D341Med (cell line): ENCODE measurements at regions not wholly inside any gene's neighbourhood (a gene's known extent, or its start where the extent isn't known, plus 50 kb on each side); places are given as distances from the start of the nearest gene placed in this dataset.
A peak's percentile ranks its signal among the peaks of the same experiment; 100 is the strongest.

Experiments
- DNase-seq: peaks from one replicate; pipeline ENCODE4 v3.0.0; 2012; ENCODE audit warnings: low spot score

DNA sequence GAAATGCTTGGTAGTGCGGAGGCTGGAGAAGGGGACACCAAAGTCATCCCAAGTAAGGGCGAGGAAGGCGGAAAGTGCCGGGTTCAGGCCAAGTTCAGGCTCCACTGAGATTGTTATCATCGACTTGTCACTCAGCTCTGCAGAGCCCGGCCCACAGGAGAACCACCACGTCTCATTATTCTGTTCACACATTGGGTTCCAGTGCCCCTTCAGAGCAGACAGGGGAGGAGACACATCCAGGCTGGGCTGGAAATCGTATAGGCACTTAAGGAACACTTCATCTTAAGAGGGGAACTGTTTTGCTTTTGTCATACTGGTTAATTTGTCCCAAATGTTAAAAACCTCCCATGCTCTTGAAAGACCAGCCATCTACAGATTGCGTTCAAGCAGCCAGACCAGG, 118.3 kb upstream of the ADAMTS18 start:
- DNase-seq = no peak

DNA sequence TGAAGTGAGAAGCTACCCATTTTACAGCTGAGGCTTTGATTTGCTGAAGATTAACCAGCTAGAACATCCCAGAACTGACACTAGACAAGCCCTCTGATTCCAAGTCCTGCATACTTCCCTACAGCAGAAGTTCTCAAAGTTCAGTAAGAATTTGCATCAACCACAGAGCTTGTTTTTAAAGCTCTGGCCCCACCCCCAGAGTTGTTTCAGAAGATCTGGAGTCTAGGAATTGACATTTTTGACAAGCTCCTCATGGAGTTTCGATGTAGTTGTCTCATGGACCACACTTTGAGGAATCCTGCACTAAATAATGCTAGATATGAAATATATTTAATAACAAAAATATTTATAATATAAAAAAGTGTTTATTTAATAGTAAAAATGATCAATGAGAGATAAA, 120.3 kb upstream of the ADAMTS18 start:
- DNase-seq = no peak

DNA sequence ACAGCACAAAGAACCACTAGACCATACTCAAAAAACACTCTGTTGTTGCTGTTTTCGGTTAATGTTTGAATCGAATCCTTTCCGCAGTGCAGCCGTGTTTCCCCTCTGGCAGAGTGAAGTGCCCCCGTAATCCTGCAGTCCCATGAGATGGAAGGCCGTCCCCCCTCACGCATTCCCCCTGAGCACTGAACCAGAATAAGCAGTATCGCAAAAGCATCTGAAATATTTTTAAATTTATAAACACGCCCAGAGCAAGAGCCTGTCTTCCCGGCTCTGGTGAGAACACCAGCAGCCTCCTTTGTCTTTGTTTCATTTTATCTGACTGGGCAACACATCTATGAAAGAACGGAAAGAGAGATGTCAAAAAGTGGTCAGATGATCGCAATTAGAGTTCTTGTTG, 121.0 kb upstream of the ADAMTS18 start:
- DNase-seq = no peak

DNA sequence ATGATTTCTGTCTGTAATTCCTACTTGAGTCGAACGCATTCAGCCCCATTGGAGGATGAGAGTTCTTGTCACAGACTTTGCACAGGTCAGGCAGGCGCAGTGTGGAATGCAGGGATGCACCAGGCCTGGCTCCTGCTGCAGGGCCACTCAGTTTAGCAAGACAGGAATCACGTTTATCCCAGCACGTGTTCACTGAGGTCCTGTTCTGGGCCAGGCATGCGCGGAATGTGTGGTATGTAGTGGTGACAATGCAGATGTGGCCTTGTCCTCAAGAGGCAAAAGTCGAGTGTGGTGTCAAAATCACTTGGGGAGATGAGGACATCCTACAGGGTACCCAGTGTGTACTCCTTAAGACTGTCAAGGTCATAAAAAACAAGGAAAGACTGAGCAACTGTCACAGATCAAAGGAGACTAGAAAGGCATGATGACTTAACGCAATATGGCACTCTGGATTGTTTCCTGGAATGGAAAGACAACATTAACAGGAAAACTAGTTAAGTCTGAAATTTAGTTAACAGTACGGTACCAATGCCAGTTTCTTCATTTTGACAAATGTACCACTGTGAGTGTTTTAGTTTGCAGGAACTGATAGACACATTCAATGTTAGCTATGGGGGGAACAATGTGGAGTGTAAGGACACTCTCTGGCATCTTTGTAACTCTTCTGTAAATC, 121.5 kb upstream of the ADAMTS18 start:
- DNase-seq = no peak

DNA sequence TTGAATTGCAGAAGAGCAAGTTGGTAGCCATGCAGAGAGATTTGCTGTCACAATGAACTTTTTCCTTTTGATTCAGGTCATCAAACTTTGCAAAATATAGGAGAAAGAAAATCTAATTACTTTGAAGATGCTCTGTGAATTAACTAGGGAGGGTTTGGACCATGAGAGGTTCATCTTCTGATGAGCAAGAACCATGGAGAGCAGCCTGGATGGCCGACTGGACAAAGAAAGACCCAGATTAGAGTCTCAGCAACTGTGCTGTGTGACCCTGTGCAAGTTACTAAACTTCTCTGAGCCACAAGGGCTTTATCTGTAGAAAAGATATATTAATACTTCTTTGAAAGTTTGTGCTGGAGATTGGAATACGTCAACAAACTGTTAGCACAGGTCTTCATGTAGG, 122.6 kb upstream of the ADAMTS18 start:
- DNase-seq = no peak

DNA sequence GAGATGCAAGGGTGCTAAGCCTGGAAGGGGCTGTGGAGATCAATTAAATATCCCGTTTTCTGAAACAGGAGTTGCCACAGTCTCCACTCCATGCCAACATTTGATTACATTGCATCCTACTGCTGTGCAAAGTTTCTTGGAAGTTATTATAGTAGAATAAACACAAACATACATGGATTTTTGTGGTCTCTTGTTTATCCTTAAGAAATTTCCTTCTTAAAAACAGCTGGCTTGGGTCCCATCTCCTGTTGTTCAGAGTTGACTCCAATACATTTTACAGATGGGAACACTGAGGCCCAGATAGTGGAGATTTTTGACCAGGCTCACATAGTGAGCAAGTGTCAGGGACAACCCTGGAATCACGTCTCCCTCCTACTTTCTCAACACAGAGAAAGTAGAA, 124.0 kb upstream of the ADAMTS18 start:
- DNase-seq = no peak

DNA sequence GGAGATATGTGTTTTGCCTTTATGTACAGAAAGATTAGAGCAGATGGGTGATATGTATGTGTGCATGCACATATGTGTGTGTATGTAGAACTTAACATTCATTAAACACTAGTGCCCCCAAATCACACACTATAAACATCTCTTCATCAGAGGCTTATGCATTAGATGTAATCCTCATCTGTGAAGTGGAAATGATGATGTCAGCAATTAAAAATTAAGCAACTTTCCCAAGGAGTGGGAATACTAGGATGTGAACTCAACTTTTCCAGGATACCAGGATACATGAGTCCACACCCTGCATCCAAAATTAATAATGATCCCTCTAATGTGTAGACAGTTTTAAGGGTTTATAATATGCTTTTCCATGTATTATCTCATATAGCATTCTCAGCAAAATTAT, 127.7 kb upstream of the ADAMTS18 start:
- DNase-seq = no peak

DNA sequence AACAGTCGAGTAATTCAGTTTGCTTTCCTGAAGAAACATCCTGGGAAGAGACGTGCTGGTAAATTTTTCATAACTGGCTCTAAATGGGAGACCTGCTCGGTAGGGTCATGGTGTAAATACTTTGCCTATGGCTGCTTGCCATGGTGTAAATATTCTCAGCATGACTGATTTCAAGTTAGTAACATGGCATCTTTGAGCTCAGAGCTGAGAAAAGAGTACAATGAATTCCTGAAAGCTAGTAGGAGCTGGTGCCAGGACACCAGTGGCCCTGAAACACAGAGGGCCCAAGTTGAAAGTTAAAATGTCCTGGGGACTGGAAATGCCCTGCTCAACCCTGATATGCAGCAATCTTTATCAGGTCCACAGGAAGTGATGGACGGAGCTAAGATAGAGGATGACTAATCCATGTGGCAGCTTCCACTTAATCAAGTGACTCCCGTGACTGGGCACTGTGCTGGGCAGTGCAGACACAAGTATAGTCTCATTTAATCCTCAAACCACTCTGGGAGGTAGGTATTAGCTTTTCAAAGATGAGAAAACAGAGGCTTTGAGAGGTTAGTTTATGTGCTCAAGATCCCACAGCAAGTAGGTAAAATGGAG, 130.1 kb upstream of the ADAMTS18 start:
- no peak for DNase-seq

DNA sequence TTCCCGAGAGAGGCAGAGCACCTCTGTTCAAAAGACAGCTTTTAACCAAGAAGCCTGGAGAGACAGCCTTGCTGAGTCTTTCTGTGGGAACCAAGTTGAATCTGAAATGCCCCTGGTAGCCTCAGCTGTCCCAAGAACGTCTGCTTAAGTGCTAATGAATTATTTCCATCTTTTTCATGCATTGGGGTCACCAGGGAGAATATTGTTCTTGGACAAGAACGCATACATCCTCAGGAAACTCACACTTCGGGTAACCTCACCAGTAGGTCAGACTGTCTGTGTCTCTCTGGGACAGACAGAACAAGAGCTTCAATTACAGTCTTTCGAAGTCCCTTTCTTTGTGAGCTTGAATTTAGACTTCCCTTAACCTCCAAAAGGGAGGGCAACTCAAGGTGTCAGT, 134.6 kb upstream of the ADAMTS18 start:
- no peak for DNase-seq

DNA sequence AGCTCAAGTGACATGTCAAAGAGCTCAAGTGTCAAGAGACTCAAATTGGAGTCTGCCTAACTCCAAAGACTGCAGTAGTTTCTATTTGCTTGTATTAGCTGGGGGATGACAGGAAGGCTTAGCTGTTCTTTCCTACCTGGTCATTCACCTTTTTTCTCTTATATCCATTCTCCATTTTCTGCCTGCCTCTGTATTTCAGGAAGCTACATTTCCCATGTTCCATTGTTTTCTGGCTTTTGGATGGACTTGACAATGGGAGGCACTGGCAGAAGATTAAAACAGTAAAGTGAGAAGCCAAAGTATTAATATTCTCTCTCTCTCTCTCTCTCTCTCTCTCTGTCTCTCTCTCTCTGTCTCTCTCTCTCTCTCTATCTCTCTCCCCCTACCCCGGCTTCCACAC, 135.7 kb upstream of the ADAMTS18 start:
- no peak for DNase-seq

DNA sequence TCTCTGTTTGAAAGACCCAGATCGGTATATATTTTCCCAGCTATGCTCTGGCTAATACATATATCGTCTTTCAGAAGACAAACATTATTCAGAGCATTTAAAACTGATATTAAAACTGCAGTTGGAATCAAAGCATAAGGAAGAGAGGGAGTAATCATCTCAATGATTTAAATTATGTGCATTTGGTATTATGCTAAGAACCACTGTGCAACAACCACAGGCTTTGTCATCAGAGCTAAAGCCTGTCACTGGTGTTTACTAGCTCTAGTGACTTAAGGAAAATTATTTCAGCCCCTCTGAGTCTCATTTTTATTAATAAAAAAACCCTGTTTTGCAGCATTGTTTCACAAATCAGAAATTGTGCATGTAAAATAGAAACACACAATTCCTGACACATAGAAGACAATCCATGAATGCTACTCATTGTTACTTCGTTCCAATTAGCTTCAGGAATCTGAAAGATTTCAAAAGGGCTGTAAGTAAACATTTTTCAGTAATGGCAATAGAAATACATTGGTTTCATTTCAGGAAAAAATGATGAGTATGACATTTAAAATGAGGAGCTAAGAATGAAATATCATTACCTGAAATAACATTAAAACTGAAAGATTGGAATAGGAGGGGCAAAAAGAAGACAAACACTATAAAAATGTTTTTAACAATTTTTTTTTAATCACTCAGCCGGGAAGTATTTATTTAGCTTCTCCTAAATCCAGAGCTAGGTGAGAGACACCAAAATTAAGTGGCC, 136.5 kb upstream of the ADAMTS18 start:
- no peak for DNase-seq

DNA sequence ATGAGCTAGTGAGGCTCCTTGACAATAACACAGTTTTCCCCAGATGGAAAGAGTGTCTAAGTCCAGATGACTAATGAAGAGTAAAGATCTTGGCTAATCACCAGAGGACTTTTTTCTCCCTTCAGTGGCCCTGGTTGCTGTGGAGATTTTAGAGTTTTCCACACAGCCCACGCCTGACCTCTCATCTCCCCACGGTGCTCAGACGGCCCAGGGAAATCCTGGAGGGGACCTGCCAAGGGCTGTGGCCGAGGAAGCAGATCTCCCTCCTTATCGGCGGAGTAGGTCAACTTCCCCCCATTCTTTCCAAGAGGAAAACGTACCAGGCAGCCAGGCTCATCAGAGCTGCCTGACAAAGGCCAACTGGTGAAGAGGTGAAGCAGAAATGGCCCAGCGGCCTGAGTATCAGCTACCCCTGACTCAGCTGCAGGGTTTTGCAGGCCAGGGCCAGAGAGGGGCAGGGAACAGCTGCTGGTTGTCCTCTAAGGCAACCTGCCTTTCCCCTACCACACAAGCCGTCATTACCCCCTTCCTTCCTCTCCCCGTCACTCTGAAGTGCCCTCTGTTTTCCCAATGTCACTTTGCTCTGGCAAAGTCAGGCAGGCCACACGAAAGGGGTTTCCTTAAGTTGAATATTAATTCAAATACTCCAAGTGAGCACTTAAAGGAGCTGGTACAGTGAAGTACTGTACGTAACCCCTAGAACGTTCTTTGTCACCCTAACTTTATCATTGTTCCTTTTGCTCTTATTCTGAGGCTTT, 140.2 kb upstream of the ADAMTS18 start:
- no peak for DNase-seq

DNA sequence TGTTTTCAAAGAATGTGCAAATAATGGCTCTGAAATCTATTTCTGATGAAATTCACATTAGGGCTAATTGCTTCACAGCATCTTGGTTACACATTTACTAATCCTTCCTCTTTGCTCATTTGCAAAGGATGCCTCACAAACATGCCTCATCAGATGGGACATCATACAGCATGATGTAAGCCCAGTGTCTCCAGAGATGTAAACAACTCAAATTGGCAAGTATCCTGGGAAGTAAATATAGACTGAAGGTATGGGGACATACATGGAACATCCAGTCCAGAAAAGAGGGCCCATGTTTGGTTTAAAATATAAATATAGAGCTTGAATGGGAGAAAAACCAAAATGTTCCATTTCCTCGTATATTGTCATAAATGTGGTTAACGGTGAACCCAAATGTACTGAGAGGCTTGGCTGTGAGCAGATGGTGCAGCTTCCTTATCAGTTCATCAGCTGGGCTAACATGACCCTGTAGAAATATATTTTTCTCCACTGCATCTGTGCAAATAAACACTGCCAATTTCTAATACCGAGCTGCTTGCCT, 142.9 kb upstream of the NUDT7 start:
- no peak for DNase-seq

DNA sequence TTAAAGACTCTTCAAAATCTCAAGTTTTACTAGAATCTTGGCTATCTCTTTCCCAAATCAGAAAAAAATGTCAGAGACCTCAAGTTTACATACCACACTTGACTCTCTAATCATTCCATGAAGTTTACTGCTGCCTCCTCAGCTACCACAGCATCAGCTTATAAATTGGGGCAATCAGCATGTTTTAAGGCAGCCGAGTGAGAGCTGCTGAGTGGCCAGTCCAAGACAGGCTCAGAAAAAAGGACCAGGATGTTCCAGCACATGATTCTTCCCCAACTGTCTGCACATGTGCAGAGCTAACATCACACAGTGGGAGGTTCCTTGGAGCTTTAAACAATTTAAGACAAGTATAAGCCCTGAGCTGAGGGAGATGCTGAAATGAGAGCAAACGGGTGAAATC, 140.6 kb upstream of the NUDT7 start:
- no peak for DNase-seq

DNA sequence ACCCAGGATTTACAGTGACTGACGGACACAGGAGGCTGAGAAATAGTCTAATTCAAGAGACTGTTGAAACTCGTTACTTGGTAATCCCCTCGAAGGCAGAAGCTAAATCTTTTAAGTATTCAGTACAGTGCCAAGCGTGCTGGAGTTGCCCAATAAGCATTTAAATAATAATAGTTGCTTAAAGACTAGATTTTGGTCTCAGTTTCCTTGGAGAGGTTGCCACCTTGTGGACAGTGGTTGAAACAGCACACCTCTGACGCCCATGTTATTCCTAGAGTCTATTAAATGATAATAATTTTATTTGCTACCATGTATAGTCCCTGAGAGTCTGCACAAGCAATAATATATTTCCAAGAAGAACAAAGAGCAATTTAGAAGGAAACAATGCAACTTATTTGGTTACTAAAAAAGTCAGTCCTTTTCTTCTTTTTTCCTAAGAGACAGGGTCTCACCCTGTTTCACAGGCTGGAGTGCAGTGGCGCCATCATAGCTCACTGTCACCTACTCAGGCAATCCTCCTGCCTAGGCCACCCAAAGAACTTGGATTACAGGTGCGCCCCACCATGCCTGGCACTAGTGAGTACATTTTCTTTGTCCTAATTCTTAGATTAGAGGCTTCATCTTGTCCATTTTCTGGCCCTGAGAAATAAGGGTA, 138.0 kb upstream of the NUDT7 start:
- peak; percentile 63 for DNase-seq

DNA sequence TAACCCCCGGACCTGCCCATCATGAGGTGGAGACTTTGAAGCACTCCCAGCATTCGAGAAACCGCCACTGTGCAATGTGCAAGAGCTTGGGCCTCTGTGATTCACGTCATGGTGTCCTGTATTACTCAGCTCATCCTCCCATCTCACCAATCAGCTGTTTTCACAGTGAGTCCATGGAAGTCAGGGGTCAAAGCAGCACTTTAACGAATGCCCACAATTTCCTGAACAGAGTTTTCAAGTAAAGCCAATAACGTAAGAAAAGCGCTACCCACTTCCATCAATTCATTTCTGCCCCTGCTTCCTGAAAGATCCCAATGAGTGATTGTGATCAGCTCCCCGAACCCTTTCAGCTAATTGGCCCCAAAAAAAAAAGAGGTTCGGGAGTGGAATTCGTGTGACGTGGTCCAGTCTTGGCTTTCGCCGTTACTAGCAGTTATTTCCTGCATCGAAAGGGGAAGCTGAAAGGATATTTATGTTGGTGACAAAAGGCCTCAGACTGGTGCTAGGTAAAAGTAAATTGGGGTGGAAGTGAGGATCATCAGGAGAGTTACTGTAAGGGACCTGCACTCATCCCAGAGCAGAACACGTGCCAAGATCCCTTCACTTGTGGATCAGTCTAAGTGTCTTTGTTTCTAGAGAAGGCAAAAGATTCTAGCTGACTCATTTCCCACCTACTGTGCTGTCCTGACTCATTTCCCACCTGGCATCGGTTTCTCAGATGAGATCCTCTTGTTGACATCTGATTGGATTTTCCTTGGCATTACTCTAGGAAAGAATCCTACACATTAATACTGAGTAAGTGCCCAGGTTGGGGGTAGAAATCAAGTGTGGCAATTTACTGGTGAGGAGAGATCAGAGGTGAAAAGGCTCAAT, 136.7 kb upstream of the NUDT7 start:
- no peak for DNase-seq

DNA sequence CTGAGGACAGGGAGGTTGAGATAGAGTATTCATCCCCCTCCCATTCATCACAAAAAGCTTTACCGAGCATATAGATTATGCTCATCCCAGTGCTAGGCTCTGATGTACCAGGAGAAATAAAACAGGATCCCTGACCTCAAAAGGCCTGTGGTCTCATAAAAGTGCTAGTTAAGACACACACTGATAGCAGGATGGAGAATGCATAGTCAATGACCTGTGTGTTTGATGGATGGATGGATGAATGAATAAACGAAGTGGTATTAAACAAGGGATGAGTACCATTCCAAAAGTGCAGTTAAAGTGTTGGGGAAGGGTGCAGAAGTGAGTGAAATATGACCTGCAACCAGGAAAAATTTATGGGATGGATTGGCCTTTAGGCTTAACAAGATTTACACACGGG, 133.9 kb upstream of the NUDT7 start:
- DNase-seq = no peak

DNA sequence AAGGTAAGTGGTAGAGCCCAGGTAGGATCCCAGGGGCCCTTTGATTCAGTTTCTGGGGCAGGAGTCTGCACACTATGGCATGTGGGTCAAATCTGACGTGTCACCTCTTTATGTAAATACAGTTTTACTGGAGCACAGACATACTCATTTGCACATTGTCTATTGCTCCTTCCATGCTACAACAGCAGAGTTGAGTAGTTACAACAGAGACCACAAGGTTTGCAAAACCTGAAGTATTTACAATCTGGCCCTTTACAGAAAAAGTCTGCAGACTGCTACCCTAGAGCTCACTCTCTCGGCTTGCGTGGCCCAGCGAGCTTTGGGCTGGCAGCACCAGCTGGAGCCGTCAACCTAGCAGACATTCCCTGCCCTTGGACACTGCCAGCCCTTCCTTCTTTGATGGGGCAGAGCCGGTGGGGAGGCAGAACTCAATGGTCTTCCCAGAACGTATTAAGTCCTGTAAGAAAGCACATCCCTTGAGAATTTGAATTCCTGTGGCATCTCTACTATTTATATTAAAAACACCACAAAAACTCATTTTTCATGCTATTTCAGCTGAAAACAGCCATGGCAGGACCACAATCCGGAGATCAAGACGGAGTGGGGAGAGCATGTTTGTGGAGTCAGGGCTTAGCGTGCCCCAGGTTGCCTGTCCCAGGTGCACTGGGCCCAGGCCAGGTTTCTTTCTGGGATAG, 133.1 kb upstream of the NUDT7 start:
- DNase-seq = no peak

DNA sequence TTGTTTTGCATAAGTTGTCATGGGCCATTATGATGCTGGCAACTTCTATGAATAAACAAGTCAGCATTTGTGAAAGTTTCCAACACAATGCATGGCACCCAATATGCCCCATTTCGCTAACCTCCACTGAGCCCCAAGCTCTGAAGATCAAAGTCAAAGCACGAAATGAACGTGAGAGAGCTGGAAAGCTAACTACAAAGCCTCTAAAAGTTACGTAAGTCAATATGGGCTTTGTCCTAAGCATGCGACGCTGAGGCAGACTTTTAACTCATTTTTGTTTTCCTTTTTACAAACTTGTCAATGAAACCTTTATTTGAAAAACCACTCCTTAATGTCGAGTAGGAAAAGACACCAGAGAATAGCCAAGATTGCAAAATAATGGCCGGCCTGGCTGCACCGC, 131.6 kb upstream of the NUDT7 start:
- no peak for DNase-seq

DNA sequence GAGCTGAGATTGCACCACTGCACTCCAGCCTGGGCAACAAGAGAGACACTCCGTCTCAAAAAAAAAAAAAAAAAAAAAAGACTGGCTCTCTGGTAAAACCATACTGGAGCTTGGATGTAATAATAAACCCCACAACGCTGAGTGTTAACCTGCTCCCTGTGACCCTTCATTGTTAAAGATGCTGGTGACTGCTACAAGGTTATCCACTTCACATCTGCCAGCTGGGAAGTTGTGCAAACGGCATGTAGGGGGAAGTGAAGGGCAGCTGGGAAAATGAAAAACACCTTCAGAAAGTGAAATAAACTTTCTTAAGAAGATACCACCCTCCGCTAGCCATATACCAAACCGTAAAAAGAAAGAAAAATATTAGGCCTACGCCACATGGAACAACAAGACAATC, 131.0 kb upstream of the NUDT7 start:
- no peak for DNase-seq
